ENCODE measurements at regions not wholly inside any gene's neighbourhood (a gene's known extent, or its start where the extent isn't known, plus 50 kb on each side); places are given as distances from the start of the nearest gene placed in this dataset.
"Not testable (repeated sequence)": the region's sequence is repeated elsewhere in the genome, so short reads cannot be mapped to it uniquely, and the experiment has no call there.

DNA sequence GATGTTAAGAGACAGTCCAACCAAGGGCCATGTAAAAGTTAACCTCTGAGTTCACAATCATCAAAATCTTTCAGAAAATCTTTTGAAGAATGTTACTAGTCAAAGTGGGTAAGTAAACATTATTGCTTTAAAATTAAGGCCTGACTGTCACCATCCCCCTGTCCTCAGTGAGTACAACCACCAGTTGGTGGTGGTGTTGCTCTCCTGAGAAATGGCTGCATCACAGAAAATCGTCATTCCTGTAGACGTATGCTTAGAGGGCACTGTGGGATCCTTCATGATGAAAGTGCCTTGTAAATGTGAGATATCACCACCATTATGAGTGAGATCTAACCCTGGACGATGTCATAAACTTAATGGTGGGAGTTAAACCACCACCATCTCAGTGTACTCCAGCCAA is 451.2 kb downstream of the RPS29 start:
- peak in 1 of 56 donors; percentile 0 for DNase-seq

DNA sequence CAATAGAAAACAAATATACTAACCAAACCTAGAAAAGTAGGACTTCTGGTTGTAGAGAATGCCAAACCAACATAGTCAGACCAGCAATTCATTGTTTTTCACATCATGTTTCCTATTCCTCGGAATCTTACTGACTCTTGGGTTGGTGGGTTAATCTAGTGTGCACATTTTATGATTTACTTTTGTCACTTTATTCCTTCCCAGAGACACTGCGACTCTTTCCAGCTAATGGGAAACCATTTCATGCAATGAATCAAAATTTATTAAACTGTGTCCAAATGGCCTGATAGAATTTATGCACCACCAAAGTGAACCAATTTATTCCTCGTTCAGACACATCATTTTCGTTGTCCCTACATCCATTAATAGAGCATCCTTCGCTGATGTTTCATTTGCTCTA is 464.9 kb downstream of the RPS29 start:
- DNase-seq = no peak

DNA sequence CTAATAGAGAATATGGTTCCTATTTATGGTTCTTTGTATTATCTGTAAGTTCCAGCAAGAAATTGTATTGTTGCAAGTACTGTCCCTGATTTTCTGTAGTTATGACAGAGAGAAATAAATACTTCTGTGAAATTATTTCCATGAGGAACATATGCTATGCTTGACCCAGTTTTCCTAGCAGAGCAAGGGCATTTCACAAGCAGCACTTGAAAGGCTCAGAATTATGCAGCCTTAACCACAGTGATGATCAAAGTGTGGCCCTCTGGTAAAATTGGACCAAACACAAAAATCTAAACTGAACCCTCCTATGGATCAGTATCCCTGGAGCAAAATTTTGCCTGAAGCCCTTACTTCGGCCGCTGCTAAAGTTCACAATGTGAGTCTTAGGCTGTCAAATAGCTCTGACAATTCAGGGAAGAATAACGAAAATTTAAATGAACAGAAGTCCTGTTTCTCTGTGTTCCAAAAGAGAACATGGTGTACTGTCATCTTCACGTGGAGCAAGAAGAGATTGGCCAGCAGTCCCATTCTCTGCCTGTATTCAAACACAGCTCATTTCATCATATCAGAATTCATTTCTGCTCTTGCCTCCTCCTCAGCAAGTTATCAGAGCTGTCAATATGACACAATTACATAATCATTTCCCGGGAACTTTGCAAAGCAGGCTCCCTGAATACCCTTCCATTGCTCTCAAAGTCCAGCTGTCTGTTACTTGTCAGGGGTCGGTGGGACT is 471.9 kb downstream of the RPS29 start:
- no peak for DNase-seq

DNA sequence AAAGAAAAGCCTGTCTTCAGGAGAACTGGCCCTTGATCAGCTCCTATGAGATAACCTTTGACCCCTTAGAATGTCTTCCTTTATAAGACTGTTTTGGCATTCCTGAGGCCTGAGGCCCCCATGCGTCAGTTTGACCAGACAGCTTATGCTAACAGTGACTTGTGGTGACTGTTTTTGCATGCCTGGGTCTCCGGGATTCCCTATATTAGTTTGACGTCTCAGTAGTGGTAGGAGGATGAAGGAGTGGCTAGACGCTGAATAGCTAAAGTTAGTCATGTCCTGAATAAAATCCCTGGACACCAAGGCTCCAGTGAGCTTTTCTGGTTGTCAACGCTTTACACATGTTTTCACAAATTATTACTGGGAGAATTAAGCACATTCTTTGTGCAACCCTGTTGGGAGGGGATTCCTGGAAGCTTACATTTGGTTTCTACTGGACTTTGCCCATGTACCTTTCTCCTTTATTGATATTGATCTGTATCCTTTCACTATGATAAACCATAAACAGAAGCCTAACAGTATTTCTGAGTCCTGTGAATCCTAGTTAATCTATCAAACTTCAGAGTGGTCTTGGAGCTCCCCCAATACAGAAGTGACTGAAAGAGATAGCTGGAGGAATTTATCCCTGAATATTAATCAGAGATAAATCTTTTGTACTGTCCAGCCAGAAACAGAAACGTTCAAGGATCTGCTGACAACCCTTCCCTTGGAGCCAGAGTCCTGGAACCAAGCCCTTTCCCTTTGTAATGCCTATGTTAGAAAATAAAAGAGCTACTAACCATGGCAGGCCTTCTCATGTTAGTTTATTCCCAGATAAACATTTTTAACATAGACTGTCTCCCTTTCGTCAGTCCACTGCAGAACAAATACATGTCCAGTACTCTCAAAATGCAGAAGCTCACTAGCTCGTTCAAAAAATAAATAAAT is 479.2 kb downstream of the RPS29 start:
- no peak for DNase-seq

DNA sequence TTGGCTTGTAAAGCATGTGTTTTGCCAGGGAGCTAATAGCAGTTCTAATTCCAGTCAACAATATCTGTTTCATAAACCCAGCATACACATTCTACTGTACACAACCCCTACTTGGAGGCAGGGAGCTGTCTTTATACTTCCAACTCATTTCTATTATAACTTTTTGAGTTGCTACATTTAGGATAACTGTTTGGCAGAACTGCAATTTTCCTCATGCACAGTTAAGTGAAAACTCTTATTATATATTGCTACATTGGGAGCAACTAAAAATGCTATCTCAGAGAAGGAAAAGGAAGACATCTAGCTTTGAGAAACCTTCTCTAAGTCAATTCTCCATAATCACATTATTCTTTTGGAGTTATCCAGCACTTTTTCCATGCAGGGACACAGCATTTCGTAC is 480.2 kb downstream of the RPS29 start:
- no peak for DNase-seq

DNA sequence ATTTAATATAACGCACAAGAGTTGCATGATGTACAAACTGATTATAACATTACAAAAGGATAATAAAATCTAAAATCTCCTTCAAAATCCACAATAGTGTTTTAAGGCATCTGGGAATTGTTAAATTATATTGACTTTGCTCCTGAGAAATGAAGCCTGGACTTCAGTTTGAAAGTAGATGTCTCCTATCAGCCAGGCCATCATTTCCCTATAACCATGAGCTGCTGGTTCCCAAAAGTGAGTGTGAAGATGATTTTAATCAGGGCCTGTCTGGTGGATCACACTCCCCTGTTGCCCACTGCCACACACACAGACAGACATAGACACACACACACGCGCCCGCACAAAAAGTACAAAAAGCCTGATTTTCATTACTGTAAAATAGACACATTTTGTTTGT is 480.7 kb downstream of the RPS29 start:
- DNase-seq = no peak

DNA sequence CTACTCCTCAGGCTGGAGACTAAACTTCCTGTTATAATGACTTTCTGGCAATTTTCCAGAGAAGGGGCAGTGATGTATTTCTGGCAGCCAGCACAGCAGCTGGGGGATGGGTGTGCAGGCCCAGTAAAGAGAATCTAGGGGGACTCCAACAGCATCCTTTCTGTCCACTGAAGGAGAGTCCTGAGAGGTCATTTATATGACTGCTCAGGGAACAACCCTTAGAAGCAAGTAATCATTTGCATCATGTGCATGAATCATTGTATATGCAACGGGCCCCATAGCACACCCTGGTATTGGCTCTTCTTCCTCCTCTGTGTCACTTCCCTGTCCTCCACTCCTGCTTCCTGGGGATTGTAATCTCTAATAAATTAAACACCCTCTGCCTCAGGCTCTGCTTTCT is 493.8 kb downstream of the RPS29 start:
- no peak for DNase-seq

DNA sequence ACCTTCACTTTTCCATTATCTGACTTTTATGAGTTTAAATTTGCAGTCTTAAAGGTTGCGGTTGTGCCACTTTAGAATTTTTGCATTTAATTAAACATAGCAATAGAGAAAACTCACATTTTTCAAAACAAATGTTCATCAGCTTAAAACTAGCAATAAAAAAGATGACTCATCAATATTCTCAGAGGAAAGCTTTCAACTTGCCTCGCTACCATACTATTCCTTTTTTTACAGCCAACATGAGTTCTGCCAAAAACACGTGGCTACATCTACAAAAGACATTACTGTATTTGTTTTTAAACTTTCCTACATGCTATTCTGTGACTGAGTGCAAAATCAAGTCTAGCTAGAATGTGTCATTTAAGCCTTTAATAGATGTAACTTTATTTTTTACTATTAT is 497.1 kb downstream of the RPS29 start:
- no peak for DNase-seq

DNA sequence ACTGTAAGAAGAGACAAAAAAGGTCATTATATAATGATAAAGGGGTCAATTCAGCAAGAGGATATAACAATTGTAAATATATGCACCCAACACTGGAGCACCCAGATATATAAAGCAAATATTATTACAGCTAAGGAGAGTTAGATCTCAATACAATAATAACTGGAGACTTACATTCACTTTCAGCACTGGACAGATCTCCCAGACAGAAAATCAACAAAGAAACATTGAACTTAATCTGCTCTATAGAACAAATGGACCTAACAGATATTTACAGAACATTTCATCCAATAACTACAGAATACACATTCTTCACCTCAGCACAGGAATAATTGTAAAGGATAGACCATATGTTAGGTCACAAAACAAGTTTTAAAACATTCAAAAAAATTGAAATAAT is 512.9 kb downstream of the RPS29 start:
- not testable (repeated sequence) for DNase-seq

DNA sequence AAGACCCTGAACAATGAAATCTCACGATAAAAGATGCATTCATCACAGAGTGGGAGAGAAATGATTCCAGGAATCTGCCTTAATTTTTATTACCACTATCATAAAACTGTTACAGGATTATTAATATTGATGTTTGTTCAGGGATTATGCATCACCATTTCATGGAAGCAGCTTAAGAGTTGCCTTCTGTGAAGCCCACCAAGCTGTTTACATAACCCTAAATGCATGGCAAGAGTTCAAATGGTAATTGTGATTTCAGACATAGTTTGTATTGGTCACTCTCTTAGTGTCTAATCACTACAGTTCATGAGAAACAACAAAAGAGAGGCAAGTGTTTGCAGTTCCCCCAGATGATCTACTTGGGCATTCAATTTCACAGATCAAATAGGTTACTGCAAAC is 527.7 kb downstream of the RPS29 start:
- no peak for DNase-seq

DNA sequence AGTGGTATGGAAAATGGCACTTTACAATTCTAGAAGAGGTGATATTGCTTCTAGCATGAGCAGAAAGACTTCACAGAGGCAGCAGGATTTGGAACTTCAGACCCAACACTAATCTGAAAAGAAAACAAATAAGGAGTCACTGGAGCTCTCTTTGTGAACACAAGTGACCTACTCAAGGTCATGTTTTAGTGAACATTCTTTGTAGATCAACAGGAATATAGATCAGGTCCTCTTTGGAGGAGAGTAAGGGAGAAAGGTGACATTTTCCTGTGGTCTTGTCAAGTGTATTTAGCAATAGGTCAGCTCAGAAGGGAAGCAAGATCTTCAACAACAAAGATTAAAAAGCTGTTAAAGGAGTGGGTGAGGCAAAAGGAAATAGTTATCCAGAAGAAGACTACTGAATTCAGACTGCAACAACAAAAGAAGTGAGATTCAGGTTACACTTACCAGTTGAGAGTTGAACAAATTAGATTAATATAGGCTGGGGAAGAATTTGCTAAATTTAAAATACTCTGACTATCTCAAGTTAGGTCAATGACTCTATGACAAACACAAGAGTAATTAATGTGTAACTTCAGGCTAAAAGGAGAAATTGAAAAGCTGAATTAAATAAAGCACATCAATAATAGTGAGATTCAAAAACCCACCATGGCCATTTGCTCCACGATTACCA is 528.2 kb downstream of the RPS29 start:
- no peak for DNase-seq

DNA sequence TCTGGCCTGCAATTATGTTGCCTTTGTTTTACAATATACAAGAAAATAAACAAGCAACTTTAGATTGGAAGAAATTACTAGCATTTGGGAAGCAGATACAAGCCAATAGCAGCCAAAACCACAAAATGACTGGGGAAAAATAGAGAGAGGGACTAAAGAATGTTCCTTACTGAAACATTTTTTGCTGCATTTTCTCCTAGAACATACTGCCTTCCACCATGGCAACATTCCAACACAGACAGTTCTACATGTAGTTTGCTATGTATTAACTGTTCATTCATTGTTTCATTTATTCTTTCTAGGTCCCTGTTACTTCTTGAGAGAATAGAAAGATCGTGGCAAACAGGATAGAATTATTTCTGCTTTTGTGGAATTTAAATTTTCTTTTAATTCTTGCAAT is 530.2 kb downstream of the RPS29 start:
- no peak for DNase-seq

DNA sequence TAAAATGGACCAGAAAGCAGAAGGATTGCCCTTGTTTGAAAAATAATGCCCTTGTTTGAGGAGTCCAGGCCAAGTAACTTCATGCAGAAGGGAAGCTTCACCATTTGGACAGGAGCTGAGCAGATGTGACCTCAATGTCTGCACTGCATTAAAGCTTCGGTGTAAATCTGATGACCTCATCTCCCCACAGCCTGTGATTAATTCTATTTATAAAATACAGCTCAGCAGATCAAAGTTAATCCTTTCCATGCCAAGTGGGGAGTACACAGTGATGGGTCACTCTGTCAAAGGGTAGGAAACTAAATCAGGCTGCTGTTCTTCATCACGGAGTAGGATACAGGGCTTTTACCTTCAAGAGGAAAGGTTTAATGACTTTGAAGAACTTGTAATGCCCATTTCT is 533.7 kb downstream of the RPS29 start:
- no peak for DNase-seq

DNA sequence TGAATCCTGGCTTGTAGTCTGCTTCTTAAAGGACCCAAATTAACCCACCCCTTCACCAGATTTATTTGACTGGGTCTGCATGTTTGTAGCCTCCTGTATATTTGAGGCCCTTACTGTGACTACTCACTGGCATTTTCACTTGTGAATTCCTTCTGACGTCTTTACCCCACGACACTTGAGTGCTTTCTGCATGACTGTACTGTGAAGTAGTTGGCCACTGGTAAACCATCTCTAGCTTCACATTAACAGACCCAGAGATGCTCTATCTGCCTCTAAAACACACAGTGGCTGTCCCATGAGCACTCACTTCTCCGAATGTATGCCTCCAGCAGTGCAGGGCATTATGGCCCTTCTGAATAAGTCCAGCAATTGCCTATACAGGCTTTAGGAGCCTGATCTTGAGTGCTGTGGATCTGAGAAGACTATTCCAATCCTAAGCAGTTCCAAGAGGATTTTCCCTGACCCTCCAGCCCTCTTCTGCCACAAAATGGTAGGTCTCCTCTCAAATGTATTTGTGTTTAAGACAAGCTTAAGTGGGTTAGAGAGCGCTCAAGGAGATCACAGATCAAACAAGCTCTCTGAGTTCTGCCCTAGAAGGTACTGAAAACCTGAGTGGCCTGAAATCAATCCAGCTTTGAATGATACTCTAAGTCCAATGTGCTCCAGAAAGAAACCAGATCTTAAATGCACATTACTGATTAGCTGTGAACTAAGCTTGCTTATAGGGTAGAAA is 534.7 kb downstream of the RPS29 start:
- DNase-seq = no peak

DNA sequence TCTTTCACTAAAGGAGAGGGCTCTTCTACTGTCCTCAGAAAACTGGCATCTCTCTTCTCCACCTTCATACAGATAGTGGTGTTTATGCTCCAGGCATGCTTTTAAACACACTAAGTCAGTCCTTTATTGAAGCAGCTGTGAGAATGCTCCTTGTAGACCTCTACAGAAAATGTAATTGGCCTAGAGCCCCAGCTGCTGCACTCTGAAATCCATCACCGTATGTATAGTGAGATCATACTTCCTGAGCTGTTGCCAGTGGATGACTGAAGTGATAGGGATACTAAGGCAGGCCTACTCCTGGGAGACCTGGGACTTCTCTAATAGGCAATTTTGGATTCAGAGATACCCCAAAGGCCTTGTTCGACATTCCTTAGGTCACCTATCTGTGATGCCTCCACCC is 535.4 kb downstream of the RPS29 start:
- DNase-seq = no peak

DNA sequence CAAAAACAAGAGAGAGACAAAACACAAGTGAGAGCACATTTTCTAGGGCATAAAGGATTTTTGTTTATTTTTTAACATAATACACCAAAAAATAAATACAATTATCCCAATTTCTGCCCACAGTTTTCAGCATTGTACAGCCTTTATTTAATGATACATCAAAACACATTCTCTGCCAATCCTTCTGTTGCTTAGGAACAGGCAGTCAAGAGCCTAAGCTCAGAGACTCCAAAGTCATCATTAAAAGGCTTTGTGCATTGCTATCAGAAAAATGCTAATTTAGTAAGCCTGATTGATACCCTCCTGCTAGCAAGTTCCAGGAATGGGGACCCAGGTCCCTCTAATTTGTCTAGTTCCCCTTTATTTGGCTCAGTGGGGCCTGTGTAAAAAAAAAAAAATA is 536.5 kb downstream of the RPS29 start:
- peak in 1 of 56 donors; percentile 3 for DNase-seq

DNA sequence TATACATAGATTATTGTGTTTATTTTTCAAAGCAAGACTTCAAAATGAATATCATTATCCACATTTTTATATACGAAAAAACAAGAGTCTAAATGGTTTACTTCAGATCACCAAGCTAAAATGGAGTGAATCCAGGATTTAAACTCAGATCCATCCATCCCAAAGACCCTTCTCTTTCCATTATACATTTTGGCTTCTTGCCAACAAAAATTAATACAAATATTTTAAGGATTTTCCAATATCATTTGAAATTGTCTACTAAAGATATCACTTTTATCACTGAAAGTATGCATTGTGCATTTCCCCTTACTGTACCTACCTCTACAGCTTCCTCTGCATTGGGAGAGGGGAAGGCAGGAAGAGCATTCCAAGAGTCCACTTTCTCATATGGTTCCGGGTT is 541.2 kb downstream of the RPS29 start:
- DNase-seq = no peak

DNA sequence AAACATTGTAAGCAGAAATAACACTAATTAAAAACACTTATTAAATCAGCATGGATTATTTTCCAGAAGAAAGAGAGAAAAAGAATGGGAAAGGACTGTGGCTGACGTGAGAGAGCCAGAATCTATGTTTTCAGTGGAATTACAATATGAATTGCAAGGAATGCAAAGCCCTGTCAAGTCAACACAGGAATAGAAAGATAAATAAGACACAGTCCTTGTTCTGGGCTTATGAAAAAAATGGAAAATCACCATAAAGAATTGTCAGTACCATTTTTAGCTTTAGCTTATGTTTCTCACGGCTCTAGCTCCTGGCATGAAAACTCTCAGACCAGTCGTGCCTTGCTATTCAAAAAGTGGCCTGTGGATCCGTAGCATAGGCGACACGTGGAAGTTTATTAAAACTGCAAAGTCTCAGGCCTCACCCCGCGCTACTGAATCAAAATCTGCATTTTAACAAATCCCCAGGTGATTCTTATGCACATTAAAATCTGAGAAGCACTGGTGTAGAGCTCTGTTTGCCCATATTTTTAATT is 549.1 kb downstream of the RPS29 start:
- no peak for DNase-seq

DNA sequence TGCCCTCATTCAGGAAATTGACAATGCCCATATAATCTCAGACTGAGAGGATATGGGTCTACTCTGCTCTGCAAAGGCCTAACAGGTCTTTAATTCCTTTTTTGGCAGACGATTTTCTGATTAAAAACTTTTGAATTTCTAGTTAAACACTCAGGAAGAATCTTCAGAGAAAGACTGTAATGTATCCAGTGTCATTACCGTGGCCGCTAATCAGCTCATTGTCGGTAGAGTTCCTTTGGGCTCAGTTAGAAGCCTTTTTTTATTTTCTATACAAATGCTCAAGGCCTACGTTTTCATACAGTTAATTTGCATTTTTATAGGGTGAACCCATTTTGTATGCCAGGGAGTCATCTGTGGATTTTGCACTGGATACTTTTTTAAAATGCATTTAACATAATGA is 549.9 kb downstream of the RPS29 start:
- no peak for DNase-seq

DNA sequence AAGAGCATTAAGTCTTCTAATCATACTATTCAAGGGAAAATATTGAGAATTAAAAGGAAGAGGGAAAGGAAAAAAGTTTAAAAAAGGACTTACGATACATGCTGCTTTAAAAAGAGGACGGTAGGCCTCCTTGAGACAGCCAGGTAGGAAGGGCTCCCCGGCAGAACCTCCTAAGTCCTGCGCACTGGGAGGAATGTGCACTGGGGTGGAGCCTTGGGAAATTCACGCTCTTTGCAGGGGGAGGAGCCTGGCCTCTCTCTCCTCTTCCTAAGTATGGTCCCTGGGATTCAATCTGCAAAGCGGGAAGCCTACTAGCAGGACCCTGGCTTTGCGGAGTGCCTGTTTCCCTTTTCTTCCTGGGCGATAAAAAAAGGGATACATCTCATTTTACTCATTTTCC is 553.0 kb downstream of the RPS29 start:
- DNase-seq = no peak

DNA sequence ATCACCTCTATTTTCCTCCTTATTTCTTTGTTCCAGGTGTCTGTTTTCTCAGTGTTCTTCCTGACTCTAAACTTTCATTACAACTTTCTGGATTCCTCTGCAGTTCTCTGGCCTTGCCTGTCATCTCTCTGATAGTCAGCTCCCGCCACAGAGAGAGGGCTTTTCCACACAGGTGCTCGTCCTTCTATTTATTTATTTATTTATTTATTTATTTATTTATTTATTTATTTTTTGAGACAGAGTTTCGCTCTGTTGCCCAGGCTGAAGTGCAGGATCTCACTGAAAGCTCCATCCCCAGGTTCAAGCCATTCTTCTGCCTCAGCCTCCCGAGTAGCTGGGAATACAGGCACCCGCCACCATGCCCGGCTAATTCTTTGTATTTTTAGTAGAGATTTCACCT is 554.5 kb downstream of the RPS29 start:
- DNase-seq = not testable (repeated sequence)
